Osteocyte (in vitro differentiated cells): ENCODE measurements at regions not wholly inside any gene's neighbourhood (a gene's known extent, or its start where the extent isn't known, plus 50 kb on each side); places are given as distances from the start of the nearest gene placed in this dataset.

Experiments
- DNase-seq: peaks from one replicate; pipeline ENCODE4 v3.0.0; 2021; ENCODE audit warnings: mixed read lengths; ENCODE audit not compliant: unreplicated experiment; ENCODE audit errors: extremely low spot score
- H3K27ac Mint-ChIP-seq: one replicate; pipeline ENCODE4 v1.8.0; 2021; ENCODE audit warnings: mild to moderate bottlenecking, mixed read lengths; ENCODE audit not compliant: unreplicated experiment
- H3K27me3 Mint-ChIP-seq: one replicate; pipeline ENCODE4 v1.8.0; 2021; ENCODE audit warnings: mixed read lengths; ENCODE audit not compliant: unreplicated experiment
- H3K36me3 Mint-ChIP-seq: one replicate; pipeline ENCODE4 v1.8.0; 2021; ENCODE audit warnings: mixed read lengths; ENCODE audit not compliant: unreplicated experiment
- H3K4me1 Mint-ChIP-seq: one replicate; pipeline ENCODE4 v1.8.0; 2021; ENCODE audit warnings: mixed read lengths; ENCODE audit not compliant: unreplicated experiment
- H3K4me3 Mint-ChIP-seq: one replicate; pipeline ENCODE4 v1.8.0; 2021; ENCODE audit warnings: mild to moderate bottlenecking, moderate library complexity, mixed read lengths; ENCODE audit not compliant: unreplicated experiment
- H3K9me3 Mint-ChIP-seq: one replicate; pipeline ENCODE4 v1.8.0; 2021; ENCODE audit warnings: mixed read lengths; ENCODE audit not compliant: unreplicated experiment
- CTCF ChIP-seq: fragments of 200-600 bp; sonication (generic); IDR thresholded peaks from 2 replicates; pipeline ENCODE4 v1.5.0; 2021; ENCODE audit warnings: antibody characterized with exemption, mild to moderate bottlenecking, moderate library complexity

GRCh38 chr2:150293771-150294170 lies 193.7 kb downstream of the RND3 start:
- DNase-seq = no peak
- peaks cover 9% of the 10 kb centered on the region for H3K4me1 Mint-ChIP-seq
- no peak for TF ChIP-seq CTCF
- no peak overlapping the region for H3K27ac Mint-ChIP-seq
- H3K27me3 Mint-ChIP-seq = no peaks in the 10 kb centered on the region
- H3K4me3 Mint-ChIP-seq = no peak overlapping the region
- no peaks in the 10 kb centered on the region for H3K9me3 Mint-ChIP-seq
- H3K36me3 Mint-ChIP-seq = no peaks in the 10 kb centered on the region

DNA sequence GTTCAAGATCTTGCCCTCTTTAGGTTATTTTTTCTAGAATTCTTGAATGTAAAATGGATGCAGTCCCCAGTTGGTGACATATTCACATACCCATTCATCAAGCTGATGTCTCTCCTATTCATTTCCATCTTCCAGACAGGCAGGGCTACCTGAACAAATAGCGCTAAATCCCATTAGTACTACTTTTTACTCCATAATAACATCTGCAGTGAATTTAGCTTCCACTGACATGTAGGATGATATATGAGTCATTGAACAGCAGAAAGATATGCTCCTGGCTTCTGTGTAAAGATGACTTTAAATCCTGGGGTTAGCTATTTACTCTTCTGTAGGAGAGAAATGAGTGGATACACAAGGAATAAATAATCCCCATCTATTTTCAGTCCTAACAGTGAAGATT lies 194.7 kb downstream of the RND3 start:
- no peak for TF ChIP-seq CTCF
- Mint-ChIP-seq H3K4me3 (no peak overlapping the region), H3K4me1 (peaks cover 9% of the 10 kb centered on the region), H3K27me3 (no peaks in the 10 kb centered on the region), H3K36me3 (no peaks in the 10 kb centered on the region), H3K9me3 (no peaks in the 10 kb centered on the region), H3K27ac (no peak overlapping the region)
- no peak for DNase-seq

GRCh38 chr2:150292192-150292591 lies 195.3 kb downstream of the RND3 start:
- no peak for TF ChIP-seq CTCF
- no peak for DNase-seq
- H3K4me3 Mint-ChIP-seq = no peak overlapping the region
- H3K4me1 Mint-ChIP-seq = peaks cover 9% of the 10 kb centered on the region
- no peaks in the 10 kb centered on the region for H3K9me3 Mint-ChIP-seq
- H3K36me3 Mint-ChIP-seq = no peaks in the 10 kb centered on the region
- H3K27ac Mint-ChIP-seq = no peak overlapping the region
- H3K27me3 Mint-ChIP-seq = no peaks in the 10 kb centered on the region

GRCh38 chr2:150286730-150287362 lies 200.6 kb downstream of the RND3 start:
- no peaks in the 10 kb centered on the region for H3K9me3 Mint-ChIP-seq
- H3K36me3 Mint-ChIP-seq = no peaks in the 10 kb centered on the region
- TF ChIP-seq CTCF = no peak
- H3K27me3 Mint-ChIP-seq = no peaks in the 10 kb centered on the region
- no peak overlapping the region for H3K4me3 Mint-ChIP-seq
- no peak for DNase-seq
- H3K4me1 Mint-ChIP-seq = peaks cover 6% of the 10 kb centered on the region
- H3K27ac Mint-ChIP-seq = no peak overlapping the region

GRCh38 chr2:150284116-150284515 lies 203.4 kb downstream of the RND3 start:
- Mint-ChIP-seq H3K36me3 (no peaks in the 10 kb centered on the region), H3K27ac (no peak overlapping the region), H3K27me3 (no peaks in the 10 kb centered on the region), H3K4me3 (no peak overlapping the region), H3K9me3 (no peaks in the 10 kb centered on the region), H3K4me1 (peaks cover 23% of the 10 kb centered on the region)
- no peak for TF ChIP-seq CTCF
- DNase-seq = no peak
